Testis (tissue), 2 donors: ENCODE measurements at regions not wholly inside any gene's neighbourhood (a gene's known extent, or its start where the extent isn't known, plus 50 kb on each side); places are given as distances from the start of the nearest gene placed in this dataset.

Source experiments
- DNase-seq: peaks from one replicate; pipeline ENCODE4 v3.0.0-alpha.2; 2019
- H3K27ac ChIP-seq, 2 donors: fragments of 200-600 bp; sonication (generic); one replicate each; pipeline ENCODE4 v1.5.1; 2019
- H3K27me3 ChIP-seq: fragments of 200-600 bp; sonication (generic); one replicate; pipeline ENCODE4 v1.5.1; 2019
- H3K36me3 ChIP-seq: fragments of 200-600 bp; sonication (generic); one replicate; pipeline ENCODE4 v1.5.1; 2017; ENCODE audit warnings: low read depth; ENCODE audit errors: missing control alignments
- H3K4me1 ChIP-seq: fragments of 200-600 bp; sonication (generic); one replicate; pipeline ENCODE4 v1.5.1; 2019
- H3K4me3 ChIP-seq, 2 donors: fragments of 200-600 bp; sonication (generic); one replicate each; pipeline ENCODE4 v1.5.1; 2017 to 2019
- H3K9me3 ChIP-seq: fragments of 200-600 bp; sonication (generic); one replicate; pipeline ENCODE4 v1.5.1; 2017
- CTCF ChIP-seq, 3 experiments: fragments of 450-650 bp in 2 of 3; fragments of 200-600 bp in 1 of 3; sonication (generic) in 1 of 3; IDR thresholded peaks; one replicate each; pipeline ENCODE4 v1.5.1; 2016 to 2019; ENCODE audit warnings: antibody characterized with exemption in 3 of 3, mild to moderate bottlenecking in 2 of 3, moderate library complexity in 1 of 3
- POLR2A ChIP-seq: fragments of 450-650 bp; IDR thresholded peaks from one replicate; pipeline ENCODE4 v1.6.1; 2017; ENCODE audit warnings: antibody characterized with exemption, mild to moderate bottlenecking, moderate library complexity
- WGBS, 2 donors: methylation state at CpG; one replicate each; pipeline ENCODE4 v1.1.5; 2018; 5-methylcytosine and 5-hydroxymethylcytosine counted together
- intact Hi-C: fragments of 100-400 bp; cut with DNase I; formaldehyde crosslinking; loops from one replicate; pipeline ENCODE4 v1.15.1; 2023; ENCODE audit warnings: low total_unique reads

- no peak overlapping the region for H3K27ac ChIP-seq
- no peaks in the 10 kb centered on the region for H3K4me1 ChIP-seq
- H3K9me3 ChIP-seq: no peaks in the 10 kb centered on the region
- WGBS, 2 donors: 59 to 71% methylated on average over 2 of the region's 2 CpGs
- no peak overlapping the region for H3K4me3 ChIP-seq
- intact Hi-C loops: no loop called here
- no peak for DNase-seq
- TF ChIP-seq CTCF (IDR thresholded peaks at IDR 0.05): no peak
- no peak for TF ChIP-seq POLR2A
- H3K36me3 ChIP-seq: no peaks in the 10 kb centered on the region
- H3K27me3 ChIP-seq: no peaks in the 10 kb centered on the region
Measured at GRCh38 chr3:22996920-22997571, 206.1 kb upstream of the UBE2E2 start.

GRCh38 chr3:23000371-23000770 is 202.8 kb upstream of the UBE2E2 start:
- no peak overlapping the region for H3K27ac ChIP-seq
- no peaks in the 10 kb centered on the region for H3K9me3 ChIP-seq
- H3K27me3 ChIP-seq: no peaks in the 10 kb centered on the region
- intact Hi-C loops: no loop called here
- H3K36me3 ChIP-seq: no peaks in the 10 kb centered on the region
- 85 to 87% methylated on average over 3 to 4 of the region's 4 CpGs for WGBS, 2 donors
- no peak for DNase-seq
- TF ChIP-seq POLR2A (no peak), CTCF (IDR thresholded peaks at IDR 0.05) (no peak)
- H3K4me1 ChIP-seq: no peaks in the 10 kb centered on the region
- no peak overlapping the region for H3K4me3 ChIP-seq

- no peaks in the 10 kb centered on the region for H3K36me3 ChIP-seq
- H3K4me3 ChIP-seq: no peak overlapping the region
- intact Hi-C loops: no loop called here
- no peak overlapping the region for H3K27ac ChIP-seq
- DNase-seq: no peak
- no peaks in the 10 kb centered on the region for H3K27me3 ChIP-seq
- TF ChIP-seq POLR2A (no peak), CTCF (IDR thresholded peaks at IDR 0.05) (no peak)
- WGBS, 2 donors: 76 to 82% methylated on average over 1 of the region's 1 CpG
- no peaks in the 10 kb centered on the region for H3K4me1 ChIP-seq
- no peaks in the 10 kb centered on the region for H3K9me3 ChIP-seq
Measured at GRCh38 chr3:23002151-23002550, 201.0 kb upstream of the UBE2E2 start.

GRCh38 chr3:23002836-23003732 is 200.0 kb upstream of the UBE2E2 start:
- TF ChIP-seq POLR2A: no peak
- TF ChIP-seq CTCF (IDR thresholded peaks at IDR 0.05): no peak
- Histone ChIP-seq H3K4me3 (peak overlapping the region in 1 of 2 donors; percentile 8), H3K36me3 (no peaks in the 10 kb centered on the region), H3K27ac (no peak overlapping the region), H3K4me1 (no peaks in the 10 kb centered on the region), H3K9me3 (no peaks in the 10 kb centered on the region), H3K27me3 (no peaks in the 10 kb centered on the region)
- intact Hi-C loops: no loop called here
- DNase-seq: peak; percentile 27
- WGBS, 2 donors: 51 to 67% methylated on average over 15 of the region's 15 CpGs
